B cell (primary cell): ENCODE measurements at regions not wholly inside any gene's neighbourhood (a gene's known extent, or its start where the extent isn't known, plus 50 kb on each side); places are given as distances from the start of the nearest gene placed in this dataset.

Experiments used
- CTCF ChIP-seq: fragments of 200-600 bp; IDR thresholded peaks from one replicate; pipeline ENCODE4 v1.8.0; 2022; ENCODE audit warnings: antibody characterized with exemption, mild to moderate bottlenecking
- EZH2 ChIP-seq: IDR thresholded peaks from 2 replicates; pipeline ENCODE4 v1.6.1; 2012; ENCODE audit warnings: borderline replicate concordance, low read depth, mild to moderate bottlenecking, moderate library complexity, low read length; ENCODE audit not compliant: insufficient read depth, poor library complexity, severe bottlenecking

GRCh38 chr6:40312213-40313015 lies 274.8 kb downstream of the LRFN2 start:
- TF ChIP-seq EZH2 (no peak), CTCF (no peak)
